GM19372 (cell line): ENCODE measurements at regions not wholly inside any gene's neighbourhood (a gene's known extent, or its start where the extent isn't known, plus 50 kb on each side); places are given as distances from the start of the nearest gene placed in this dataset.

Experiments used
- ATAC-seq: cut with Tn5 transposase; IDR thresholded peaks from one replicate; pipeline ENCODE4 v1.9.1; 2021; ENCODE audit warnings: mild to moderate bottlenecking, low read depth, moderate library complexity; ENCODE audit not compliant: unreplicated experiment

GRCh38 chr9:16092142-16093091, 539.6 kb downstream of the CCDC171 start:
- ATAC-seq: no peak

- no peak for ATAC-seq
Observed at GRCh38 chr9:16098306-16098705, 545.5 kb downstream of the CCDC171 start.

- no peak for ATAC-seq
Observed at GRCh38 chr9:16099732-16100536, 547.1 kb downstream of the CCDC171 start.

GRCh38 chr9:16100537-16101091, 547.8 kb downstream of the CCDC171 start:
- ATAC-seq: no peak

GRCh38 chr9:16102154-16102553, 549.3 kb downstream of the CCDC171 start:
- no peak for ATAC-seq

GRCh38 chr9:16103620-16104397, 551.0 kb downstream of the CCDC171 start:
- ATAC-seq: no peak

GRCh38 chr9:16105168-16106020, 552.6 kb downstream of the CCDC171 start:
- ATAC-seq: no peak

- no peak for ATAC-seq
Observed at GRCh38 chr9:16106021-16106571, 553.3 kb downstream of the CCDC171 start.

- ATAC-seq: no peak
Observed at GRCh38 chr9:16112116-16112515, 559.3 kb downstream of the CCDC171 start.

GRCh38 chr9:16115994-16116393, 563.2 kb downstream of the CCDC171 start:
- no peak for ATAC-seq

- ATAC-seq: no peak
Observed at GRCh38 chr9:16118043-16118442, 565.2 kb downstream of the CCDC171 start.

GRCh38 chr9:16119261-16120230, 566.7 kb downstream of the CCDC171 start:
- no peak for ATAC-seq

GRCh38 chr9:16120231-16120641, 567.4 kb downstream of the CCDC171 start:
- ATAC-seq: no peak

- ATAC-seq: no peak
Observed at GRCh38 chr9:16120727-16121126, 567.9 kb downstream of the CCDC171 start.

- no peak for ATAC-seq
Observed at GRCh38 chr9:16121168-16121567, 568.3 kb downstream of the CCDC171 start.

GRCh38 chr9:16121601-16122286, 568.9 kb downstream of the CCDC171 start:
- no peak for ATAC-seq

- no peak for ATAC-seq
Observed at GRCh38 chr9:16125629-16126028, 572.8 kb downstream of the CCDC171 start.
